HG02970 (cell line): ENCODE measurements at regions not wholly inside any gene's neighbourhood (a gene's known extent, or its start where the extent isn't known, plus 50 kb on each side); places are given as distances from the start of the nearest gene placed in this dataset.

ENCODE experiments used
- ATAC-seq: cut with Tn5 transposase; IDR thresholded peaks from one replicate; pipeline ENCODE4 v1.9.1; 2021; ENCODE audit warnings: mild to moderate bottlenecking, moderate library complexity, moderate number of reproducible peaks; ENCODE audit not compliant: unreplicated experiment, low FRiP score

DNA sequence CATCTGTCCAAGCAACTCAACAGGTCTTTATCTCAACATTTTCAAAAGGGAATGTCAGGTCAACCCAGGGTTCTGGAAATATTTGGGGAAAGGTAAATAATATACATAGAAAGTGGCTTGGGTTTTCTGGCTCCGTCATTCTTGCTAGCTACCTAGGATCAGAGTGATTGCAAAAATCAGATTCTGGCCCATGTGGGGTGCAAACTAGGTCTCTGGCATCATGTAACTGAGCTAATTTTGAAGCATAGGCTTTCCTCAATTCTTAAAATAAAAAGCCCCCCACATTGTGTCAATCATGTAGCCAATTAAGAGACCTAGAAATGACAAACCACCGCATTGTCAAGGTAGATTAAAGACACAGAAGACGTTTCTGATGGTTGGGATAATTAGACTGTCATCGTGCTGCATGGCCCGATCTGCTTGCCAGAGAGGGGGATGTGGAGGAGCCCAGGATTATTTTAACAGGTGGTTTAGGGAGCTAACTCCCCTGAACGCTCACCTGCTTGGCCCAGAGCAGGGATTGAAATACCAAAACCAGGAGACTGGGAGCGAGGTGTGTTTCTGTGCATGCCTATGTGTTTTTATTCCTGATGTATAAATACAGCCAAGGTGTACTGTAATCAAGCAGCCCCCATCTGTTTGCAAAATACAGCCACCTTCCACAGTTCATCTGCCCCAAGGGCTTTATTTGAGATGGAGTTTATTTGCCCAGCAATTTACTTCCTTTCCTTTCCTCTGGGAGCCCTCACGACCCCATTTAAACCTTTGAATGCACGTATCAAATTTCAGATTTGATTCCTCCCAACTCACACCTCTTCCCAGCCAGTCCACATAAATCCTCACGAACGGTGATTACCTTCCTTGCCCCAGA, 189.5 kb downstream of the TTC8 start:
- no peak for ATAC-seq

- ATAC-seq = no peak
Observed at GRCh38 chr14:89014569-89014850, 190.1 kb downstream of the TTC8 start.

- no peak for ATAC-seq
Observed at GRCh38 chr14:89015016-89015415, 190.6 kb downstream of the TTC8 start.

DNA sequence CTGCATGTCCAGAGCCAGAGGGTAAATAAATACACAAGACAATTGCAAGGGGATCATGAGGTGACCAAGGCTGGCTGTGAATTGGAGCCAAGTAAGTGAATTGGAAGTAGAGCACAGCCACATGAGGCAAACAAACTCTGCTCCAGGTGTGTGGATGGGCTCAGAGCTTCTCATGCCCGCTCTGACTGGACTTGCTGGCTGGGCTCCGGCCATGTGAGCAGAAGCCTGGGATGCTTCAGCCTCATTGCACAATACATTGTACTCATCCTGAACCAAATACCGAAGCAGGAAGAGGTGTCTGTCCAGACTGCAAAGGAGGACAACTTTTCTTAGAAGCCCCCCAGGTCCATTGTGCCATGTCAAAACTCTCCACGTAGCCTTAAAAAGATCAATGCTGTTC, 193.0 kb downstream of the TTC8 start:
- no peak for ATAC-seq

GRCh38 chr14:89022274-89022673, 197.8 kb downstream of the TTC8 start:
- no peak for ATAC-seq

GRCh38 chr14:89024691-89025090, 200.2 kb downstream of the TTC8 start:
- ATAC-seq = no peak

DNA sequence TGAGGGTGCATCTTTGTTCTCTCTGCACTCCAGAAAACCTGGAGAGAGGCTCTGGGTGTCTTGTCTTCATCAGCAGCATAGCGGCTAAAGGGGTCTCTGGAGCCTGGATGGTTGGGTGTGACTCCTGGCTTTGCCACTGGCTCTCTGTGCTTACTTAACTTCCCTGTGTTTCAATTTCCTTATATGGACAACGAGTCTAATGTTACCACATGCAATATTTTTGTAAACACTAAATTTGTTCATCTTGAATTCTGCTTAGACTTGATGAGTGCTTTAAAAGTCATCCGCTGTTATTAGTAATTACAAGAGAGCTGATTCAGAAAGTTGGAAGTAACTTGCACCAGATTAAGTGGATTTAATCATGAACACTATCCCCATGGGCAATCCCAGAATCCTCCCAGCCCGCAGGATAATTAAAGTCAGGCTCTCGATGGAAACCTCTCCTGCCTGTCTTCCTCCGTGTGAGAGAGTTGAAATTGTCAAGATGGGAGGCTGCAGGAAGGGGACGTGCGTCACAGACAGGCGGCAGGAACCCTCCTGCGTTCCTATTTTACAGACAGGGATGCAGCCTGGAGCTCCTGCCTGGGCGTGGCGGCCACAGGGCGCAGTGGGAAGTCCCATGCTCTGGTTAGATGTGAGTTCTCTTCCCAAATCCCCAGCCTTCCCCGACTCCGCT, 201.2 kb downstream of the TTC8 start:
- no peak for ATAC-seq

DNA sequence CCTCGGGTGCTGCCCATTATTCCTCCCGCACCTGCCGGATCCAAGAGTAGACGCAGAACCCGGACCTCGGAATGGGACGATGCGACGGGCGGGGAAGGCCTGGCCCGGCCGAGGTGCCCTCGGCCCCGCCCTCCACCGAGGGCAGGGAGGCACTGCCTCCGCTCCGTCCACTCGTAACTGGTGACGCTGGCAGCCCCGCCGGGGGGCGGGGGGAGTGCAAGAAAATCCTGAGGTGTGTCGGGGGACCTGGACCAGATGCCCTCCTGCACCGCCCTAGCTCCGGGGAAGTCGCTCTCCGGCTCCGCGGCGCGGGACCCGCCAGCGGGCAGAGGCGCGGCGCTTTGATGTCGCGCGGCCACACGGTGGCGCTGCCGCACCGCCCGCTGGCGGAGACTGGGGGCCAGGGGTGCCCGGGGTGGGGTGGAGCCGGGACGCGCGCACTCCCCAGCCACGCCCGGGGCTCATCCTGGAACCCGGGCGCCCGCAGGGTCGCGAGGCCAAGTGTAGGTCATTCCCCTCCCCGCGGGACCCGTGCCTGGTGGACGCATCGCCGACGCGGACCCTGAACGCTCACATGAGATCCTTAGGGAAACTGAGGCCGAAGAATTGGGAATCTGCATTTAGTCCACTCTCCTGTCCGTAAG, 202.8 kb downstream of the TTC8 start:
- ATAC-seq = peak; percentile 84

DNA sequence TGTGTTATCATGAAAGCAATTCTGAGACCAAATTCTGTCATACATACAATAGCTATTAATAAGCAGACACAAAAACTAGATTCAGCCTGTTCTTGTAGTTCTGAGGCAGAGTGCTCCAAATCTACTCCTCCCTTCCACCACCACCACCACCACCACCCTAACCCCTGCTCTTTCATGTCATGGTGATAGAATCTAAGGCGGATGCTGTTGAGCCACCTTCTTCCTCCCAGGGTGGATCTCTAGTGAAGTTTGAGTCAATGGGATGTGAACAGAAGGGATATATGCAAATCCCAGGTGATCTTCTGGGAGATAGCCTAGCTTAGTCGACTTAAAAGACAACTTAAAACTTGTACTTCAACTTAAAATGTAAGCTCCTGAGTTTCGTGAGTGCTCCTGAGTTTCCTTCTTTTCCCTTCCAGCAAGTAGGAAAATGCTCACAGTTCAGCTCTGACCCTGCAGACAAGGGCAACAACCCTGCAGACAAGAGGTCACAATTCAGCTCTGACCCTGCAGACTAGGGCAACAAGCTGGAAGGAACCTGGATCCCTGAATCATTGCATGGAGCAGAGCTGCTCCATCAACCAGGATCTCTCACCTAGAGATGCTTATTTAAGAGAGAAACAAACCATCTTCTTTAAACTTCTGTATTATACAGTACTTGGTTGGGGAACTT, 204.1 kb downstream of the TTC8 start:
- ATAC-seq = no peak

DNA sequence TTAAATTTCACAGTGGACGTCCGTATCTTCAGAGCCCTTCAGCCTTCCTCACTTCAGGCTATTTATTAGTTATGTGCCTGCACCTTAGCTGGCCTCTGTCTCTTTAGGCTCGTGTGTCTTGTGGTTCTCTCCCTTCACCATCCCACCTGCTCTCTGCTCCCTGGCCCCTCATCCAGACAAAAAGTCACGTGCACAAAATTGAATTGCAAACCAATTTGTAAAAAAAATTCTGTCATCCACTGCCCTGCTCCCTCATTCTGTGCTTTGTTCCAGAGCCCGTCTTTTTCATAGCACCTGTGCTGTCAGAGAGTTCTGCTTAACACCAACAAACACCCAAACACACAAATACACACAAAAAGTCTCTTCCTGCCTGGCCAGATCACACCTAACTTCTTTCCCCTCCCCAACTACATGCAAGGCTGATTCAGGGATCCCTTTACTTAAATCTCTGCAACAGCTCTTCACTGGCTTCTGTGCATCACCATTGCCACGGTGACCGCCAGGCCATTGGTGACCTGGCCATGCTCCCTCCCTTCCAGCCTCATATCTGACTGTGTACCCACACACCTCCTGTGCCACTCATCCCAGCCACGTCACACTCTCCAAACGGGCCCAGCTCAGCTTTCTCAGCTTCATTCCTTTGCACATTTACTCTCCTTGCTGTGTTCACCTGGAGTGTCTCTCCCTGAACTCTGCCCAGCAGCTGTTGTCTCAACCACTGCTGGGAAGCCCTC, 205.7 kb downstream of the TTC8 start:
- ATAC-seq = no peak

DNA sequence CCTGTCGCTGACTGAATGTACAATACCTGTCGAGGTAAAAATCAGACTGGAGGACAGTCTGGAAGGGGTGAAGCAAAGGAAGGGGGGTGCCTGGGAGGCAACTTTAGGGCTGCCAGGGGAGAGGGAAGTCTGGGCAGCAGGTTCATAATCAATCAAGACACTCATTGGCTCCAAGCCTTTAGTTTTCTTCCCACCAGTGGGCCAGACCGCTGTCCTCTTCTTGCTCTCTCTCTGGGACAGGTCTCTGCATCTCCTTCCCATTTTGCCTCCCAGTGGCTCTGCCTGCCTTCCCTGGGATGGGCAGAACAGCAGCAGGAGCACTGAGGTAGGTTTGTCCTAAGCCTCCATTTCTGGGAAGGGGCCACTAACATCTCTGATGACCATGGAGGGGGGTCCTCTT, 206.5 kb downstream of the TTC8 start:
- ATAC-seq = no peak

GRCh38 chr14:89032086-89032649, 207.7 kb downstream of the TTC8 start:
- ATAC-seq = no peak

GRCh38 chr14:89033756-89034155, 209.3 kb downstream of the TTC8 start:
- ATAC-seq = no peak

- ATAC-seq = no peak
Observed at GRCh38 chr14:89036371-89036770, 211.9 kb downstream of the TTC8 start.

GRCh38 chr14:89037065-89037464, 212.6 kb downstream of the TTC8 start:
- no peak for ATAC-seq

GRCh38 chr14:89040080-89040459, 215.6 kb downstream of the TTC8 start:
- no peak for ATAC-seq

GRCh38 chr14:89040460-89041256, 216.2 kb downstream of the TTC8 start:
- ATAC-seq = peak; percentile 72

GRCh38 chr14:89041257-89041582, 216.8 kb downstream of the TTC8 start:
- ATAC-seq = no peak

- ATAC-seq = no peak
Observed at GRCh38 chr14:89042021-89042420, 217.6 kb downstream of the TTC8 start.

DNA sequence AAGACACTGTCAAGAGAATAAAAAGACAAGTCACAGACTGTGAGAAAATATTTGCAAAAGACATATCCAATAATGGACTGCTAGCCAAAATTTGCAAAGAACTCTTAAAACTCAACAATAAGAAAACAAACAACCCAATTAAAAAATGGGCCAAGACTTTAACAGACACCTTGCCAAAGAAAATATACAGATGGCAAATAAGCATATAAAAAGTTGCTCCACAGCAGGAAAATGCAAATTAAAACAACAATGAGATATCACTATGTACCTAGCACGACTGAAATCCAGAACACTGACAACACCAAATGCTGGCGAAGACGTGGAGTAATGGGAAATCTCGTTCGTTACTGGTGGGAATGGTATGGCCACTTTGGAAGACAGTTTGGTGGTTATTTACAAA, 228.9 kb downstream of the TTC8 start:
- no peak for ATAC-seq
